Superior temporal gyrus (tissue), 1 donor: ENCODE measurements at regions not wholly inside any gene's neighbourhood (a gene's known extent, or its start where the extent isn't known, plus 50 kb on each side); places are given as distances from the start of the nearest gene placed in this dataset.
A peak's percentile ranks its signal among the peaks of the same experiment; 100 is the strongest.

Source experiments
- DNase-seq: peaks from one replicate; pipeline ENCODE4 v3.0.0-alpha.2; 2016; ENCODE audit errors: extremely low spot score

DNA sequence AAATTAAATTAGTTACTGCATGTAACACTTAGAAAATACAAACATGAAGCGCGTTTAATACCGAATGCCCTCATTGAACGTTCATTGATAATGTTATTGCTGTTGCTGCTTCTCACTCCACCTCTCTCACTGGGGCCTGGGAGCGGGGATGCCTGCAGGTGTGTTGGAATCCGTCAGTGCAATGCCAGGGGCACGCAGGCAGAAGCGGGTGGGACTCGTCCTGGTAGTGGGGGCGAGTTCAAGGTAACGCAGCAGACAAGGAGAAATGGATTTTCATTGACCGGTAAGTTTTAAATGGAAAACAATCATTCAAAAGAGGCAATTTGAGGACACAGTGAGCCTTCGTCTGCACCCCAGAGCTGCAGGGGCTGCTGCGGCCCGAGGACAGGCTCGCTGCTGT lies 71.2 kb upstream of the AFDN start:
- DNase-seq, result no peak

DNA sequence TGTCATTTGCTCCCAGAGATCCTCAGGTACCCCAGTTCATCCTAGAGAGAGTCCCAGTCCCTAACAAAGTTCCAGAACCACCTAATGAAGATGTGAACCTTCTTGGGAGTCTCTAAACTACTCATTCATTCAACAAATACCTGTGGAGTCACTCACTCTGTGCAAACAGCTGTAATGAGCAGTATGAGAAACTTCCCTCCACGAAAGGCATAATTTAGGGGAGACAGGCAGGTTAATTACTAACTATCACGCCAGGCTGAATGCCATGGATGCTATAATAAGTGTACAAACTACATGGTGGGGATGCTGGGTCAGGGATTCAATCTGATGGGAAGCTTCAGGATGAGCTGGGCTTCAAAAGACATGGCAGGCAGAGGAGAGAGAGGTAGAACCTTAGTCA lies 70.1 kb upstream of the AFDN start:
- DNase-seq, result no peak

GRCh38 chr6:167757249-167757648 lies 69.5 kb upstream of the AFDN start:
- DNase-seq, result no peak

- DNase-seq, result no peak
Measured at GRCh38 chr6:167757821-167758220, 68.9 kb upstream of the AFDN start.

DNA sequence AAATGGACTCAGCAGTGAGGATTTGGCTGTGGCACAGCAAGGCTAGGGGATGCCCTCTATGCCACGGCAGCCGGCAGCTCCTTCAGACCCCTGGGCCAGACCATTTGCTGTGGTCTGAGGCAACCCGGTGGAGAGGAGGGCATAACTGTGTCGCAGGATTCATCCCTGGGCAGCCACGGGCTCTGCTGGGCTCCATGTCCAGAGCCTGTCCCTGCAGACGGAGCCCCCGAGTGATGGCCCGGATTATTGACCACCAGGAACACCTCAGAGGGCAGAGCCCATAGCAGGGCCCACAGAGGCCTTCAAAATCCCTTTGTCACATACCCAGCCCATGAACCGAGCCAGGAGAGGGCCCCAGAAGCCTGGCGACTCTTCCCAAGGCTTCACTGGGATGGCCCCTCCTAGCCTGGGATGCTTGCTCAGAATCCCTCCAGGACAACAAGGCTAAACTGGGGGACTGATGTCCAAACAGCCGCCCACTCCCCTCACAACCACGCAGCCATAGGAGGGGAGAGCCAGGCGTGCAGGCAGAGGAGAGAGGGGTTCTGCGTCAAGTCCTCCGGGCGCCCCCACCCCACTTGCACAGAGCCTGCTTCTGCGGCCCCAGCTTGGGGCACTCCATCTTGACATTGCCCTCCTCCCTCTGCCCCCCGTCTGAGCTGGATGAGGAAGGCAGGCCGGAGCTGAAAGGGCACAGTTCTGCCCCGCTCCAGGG lies 68.2 kb upstream of the AFDN start:
- no peak for DNase-seq

- no peak for DNase-seq
Measured at GRCh38 chr6:167759206-167759605, 67.5 kb upstream of the AFDN start.

DNA sequence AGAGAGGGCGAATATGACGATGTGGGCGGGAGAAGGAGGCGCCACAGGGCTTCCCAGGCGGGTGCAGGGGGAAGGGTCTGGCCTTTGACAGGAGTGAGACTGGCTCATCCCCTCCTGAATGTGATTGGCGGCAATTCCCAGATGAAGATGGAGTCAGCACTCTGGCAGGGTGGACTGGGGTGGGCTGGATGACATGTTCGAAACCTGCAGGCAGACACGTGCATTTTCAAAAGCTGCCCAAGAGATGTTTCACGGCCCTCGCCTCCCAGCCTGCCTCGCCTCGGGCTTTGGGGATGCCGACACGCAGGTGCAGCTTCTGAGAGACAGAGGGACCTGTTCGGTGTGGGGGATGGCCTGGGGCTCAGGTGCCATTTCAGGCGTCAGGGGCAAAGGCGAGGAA lies 66.8 kb upstream of the AFDN start:
- DNase-seq, result no peak

- no peak for DNase-seq
Measured at GRCh38 chr6:167760979-167761793, 65.5 kb upstream of the AFDN start.

DNA sequence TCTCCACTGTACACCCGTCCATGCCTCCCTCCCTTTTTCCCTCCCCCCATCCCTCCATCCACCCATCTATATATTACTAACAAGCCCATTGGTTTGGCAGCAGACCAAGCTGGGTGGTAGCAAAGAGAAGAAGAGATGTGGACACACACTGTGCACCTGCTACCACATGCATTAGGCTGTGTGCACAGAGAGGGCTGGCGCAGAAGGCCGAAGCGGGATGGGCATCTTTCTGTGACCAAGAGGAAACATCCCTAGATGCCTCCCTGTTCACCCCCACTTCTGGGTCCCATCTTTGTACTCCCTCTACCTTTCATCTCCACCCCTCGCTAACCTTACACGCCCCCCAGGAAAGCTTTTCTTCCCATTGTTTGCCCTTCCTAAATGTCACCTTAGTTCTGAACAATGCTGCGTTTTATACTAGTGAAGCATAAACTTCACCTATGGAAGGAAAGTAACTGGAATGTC lies 64.9 kb upstream of the AFDN start:
- no peak for DNase-seq

GRCh38 chr6:167762259-167762962 lies 64.3 kb upstream of the AFDN start:
- peak; percentile 81 for DNase-seq

DNA sequence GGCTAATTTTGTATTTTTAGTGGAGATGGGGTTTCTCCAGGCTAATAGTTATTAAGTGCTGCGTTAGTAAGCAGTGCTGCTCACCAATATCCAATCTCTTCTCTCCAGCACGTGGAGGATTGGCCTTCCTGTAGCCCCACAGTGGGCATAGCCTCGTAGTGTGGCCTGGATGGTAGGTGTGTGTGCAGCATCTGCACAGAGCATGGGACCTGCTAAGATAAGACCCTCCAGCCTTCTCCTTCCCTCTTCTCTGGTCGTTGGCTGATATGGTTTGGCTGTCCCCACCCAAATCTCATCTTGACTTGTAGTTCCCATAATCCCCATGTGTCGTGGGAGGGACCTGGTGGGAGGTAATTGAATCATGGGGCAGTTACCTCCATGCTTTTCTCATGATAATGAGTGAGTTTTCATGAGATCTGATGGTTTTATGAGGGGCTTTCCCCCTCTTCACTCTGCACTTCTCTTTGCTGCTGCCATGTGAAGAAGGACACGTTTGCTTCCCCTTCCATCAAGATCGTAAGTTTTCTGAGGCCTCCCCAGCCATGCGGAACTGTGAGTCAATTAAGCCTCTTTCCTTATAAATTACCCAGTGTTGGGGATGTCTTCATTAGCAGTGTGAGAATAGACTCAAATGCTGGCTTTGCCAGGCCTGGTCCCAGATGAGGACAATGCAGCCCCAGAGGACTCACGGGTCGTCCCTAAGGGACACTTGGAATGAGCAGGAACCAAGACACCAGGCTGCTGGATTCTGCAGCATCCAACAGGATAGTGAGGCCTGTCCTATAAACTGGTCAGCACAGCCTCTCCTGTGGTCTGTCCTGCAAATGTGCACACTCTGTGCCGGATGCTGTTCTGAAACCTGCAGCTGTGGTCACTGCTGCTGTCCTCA lies 63.4 kb upstream of the AFDN start:
- DNase-seq, result no peak

DNA sequence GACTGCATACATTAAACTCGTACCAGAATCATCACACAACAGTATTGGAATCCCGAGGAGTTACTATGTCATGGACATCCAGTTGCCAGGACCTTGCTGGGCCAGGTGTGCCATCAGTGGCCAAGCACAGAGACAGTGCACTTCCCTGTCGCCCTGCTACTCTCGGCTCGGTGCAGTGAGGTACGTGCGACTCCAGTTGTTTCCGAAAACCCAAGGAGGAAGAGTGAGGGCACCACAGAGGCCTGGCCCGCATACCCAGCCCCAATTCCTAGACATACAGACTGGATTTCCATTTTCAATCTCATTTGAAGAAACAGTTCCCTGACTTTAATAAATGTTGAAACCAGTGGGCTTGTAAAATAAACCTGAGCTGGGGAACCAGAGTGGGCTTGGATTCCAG lies 62.5 kb upstream of the AFDN start:
- no peak for DNase-seq

DNA sequence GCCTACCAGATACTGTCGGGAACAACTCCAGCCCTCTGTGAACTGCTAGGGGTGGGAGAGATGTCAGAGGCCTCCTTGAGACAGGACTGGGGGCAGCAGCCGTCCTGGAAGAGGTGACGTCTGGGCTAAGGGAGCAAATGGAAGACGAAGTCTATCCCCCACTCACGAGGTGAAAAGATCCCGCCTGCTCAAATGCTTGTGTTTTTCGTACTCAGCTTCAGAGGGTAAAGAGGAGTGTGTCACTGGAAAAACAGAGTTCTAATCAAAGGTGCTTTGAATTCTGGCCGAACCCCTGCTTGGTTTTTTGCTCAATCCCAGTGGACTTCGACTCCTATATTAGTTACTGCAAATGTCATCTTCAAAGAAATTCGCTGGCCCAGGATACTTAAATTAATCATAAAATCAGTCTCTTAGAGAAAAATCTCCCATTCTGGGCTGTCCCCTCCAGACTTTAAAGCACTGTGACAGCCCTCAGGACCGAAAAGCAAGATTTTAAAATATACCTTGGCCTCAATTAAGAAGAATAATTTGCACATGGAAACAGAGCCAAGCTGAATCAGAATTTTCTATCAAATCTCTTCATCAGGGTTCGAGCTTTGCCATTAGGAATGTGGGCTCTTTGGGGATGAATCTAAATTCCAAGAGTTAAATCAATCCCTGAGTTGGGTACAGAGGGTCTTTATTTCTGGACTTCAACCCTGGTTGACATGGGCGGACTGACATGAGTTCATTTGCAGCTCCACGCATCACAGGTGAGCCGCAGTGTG lies 61.8 kb upstream of the AFDN start:
- no peak for DNase-seq

DNA sequence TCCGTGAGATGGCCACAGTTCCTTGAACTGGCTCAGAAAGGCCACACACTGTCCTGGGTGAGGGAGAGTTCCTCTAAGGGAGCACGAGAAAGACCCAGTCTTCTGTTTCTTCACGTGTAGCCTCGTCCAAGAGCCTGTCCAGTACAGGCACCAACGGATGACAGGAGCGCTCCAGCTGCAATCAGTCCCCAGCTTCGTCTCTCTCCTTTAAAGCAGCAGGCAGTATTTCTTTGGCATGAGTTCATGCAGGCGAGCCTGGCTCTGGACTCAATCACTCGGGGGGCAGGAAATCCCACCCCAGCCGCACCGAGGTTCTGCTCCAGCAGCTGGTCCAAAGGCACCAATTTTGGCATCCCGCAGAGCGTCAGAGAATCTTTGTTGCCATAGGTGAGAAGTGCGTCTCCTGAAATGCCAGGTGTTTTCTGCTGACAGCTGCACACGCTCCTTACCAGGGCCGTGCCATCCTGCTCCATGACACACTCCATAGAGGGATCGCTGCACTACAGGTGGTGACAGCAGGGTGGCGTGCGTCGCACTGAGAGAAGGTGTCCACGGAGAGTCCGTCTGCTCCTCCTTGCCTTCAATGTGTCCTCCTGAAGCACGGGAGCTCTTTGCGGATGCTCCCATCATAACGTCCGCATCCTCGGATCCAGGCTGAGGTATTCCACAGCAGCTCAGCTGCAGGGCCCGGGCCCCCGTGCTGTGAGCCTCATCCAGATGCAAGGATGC lies 59.6 kb upstream of the AFDN start:
- DNase-seq, result no peak

DNA sequence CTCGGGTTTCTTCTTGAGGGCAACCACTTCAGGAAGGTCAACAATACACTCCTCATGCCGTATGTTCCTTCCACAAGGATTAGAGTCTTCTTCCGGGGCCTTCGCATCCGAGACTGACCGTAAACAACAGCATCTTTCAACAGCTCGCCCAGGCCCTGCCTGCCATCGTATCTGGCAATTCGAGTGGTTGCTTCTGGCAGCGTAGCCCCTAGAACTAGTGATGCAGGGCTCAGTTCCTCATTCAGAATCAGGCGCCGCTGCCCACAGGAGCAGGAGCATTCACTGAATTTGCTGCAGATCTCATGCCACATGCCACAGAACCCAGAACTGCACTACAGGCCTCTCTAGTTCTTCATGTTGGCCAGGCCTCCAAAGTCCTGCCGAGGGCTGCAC lies 59.0 kb upstream of the AFDN start:
- DNase-seq, result no peak

- no peak for DNase-seq
Measured at GRCh38 chr6:167768471-167769215, 58.1 kb upstream of the AFDN start.

- no peak for DNase-seq
Measured at GRCh38 chr6:167769408-167770190, 57.1 kb upstream of the AFDN start.

DNA sequence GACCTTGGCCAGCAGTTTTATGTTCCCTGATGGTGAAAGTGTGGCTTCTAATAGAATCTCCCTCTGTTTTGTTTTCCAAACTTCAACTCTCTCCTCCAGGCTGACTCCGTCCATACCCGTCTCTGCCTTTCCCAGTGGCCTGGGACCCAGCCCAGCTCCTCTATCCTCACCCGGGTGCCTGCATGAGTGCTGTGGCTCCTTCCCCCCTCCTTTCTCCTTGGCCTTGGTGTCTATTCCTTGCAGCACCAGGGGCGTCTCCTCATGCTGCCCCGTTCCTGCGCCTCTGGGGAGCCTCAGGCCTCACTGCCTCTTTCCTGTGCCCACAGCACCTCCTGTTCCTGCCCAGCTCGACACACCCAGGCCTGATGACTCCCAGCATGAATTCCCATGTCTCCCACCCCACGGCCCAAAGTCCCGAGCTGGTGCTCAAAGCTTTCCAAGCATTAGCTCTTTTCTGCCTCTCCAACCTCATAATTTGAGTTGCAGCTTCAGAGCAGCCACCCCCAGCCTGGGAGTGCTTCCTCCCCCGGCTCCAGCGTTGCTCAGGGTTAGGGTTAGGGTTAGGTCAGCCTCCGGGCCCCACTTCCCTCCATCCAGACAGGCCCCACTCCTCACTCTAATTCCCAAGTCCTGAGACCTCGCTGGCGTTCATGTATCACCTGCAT lies 56.3 kb upstream of the AFDN start:
- DNase-seq, result no peak
